Stimulated activated CD4-positive, alpha-beta T cell treated with anti-CD3 and anti-CD28 coated beads, Interleukin-1b, Interleukin-23, amount 100 ng/mL, for 1 hour (primary cell): ENCODE measurements at regions not wholly inside any gene's neighbourhood (a gene's known extent, or its start where the extent isn't known, plus 50 kb on each side); places are given as distances from the start of the nearest gene placed in this dataset.
"Not testable (repeated sequence)": the region's sequence is repeated elsewhere in the genome, so short reads cannot be mapped to it uniquely, and the experiment has no call there.

Source experiments
- DNase-seq, 2 donors: peaks; one replicate each; pipeline ENCODE4 v3.0.0-alpha.2; 2020; ENCODE audit warnings: low read depth in 2 of 2

- DNase-seq = not testable (repeated sequence)
These were observed 210.3 kb upstream of the ELL2 start for GRCh38 chr5:96171973-96172372.

- DNase-seq = not testable (repeated sequence)
These were observed 209.0 kb upstream of the ELL2 start for GRCh38 chr5:96170481-96171125.

- DNase-seq = not testable (repeated sequence)
These were observed 207.2 kb upstream of the ELL2 start for GRCh38 chr5:96168833-96169232.

- DNase-seq = no peak
These were observed 197.4 kb upstream of the ELL2 start for GRCh38 chr5:96159043-96159442.

- DNase-seq = no peak
These were observed 196.2 kb upstream of the ELL2 start for GRCh38 chr5:96157841-96158291.

- DNase-seq = no peak
These were observed 195.6 kb upstream of the ELL2 start for GRCh38 chr5:96157077-96157780.

- DNase-seq = no peak
These were observed 193.5 kb upstream of the ELL2 start for GRCh38 chr5:96155147-96155546.

GRCh38 chr5:96151891-96152290, 190.2 kb upstream of the ELL2 start:
- DNase-seq = no peak

- no peak for DNase-seq
These were observed 188.4 kb upstream of the ELL2 start for GRCh38 chr5:96150007-96150406.

GRCh38 chr5:96149546-96149945, 187.9 kb upstream of the ELL2 start:
- no peak for DNase-seq

- DNase-seq = no peak
These were observed 187.4 kb upstream of the ELL2 start for GRCh38 chr5:96149021-96149420.

- no peak for DNase-seq
These were observed 186.7 kb upstream of the ELL2 start for GRCh38 chr5:96148376-96148775.

- DNase-seq = no peak
These were observed 186.2 kb upstream of the ELL2 start for GRCh38 chr5:96147866-96148265.

- DNase-seq = no peak
These were observed 185.0 kb upstream of the ELL2 start for GRCh38 chr5:96146675-96147074.

GRCh38 chr5:96144289-96144688, 182.6 kb upstream of the ELL2 start:
- DNase-seq = no peak

GRCh38 chr5:96143450-96143849, 181.8 kb upstream of the ELL2 start:
- no peak for DNase-seq

GRCh38 chr5:96142786-96143434, 181.3 kb upstream of the ELL2 start:
- DNase-seq = no peak

GRCh38 chr5:96142184-96142781, 180.6 kb upstream of the ELL2 start:
- no peak for DNase-seq

GRCh38 chr5:96141749-96142148, 180.1 kb upstream of the ELL2 start:
- no peak for DNase-seq

GRCh38 chr5:96140496-96140895, 178.8 kb upstream of the ELL2 start:
- DNase-seq = no peak

GRCh38 chr5:96140084-96140483, 178.4 kb upstream of the ELL2 start:
- no peak for DNase-seq

- no peak for DNase-seq
These were observed 173.2 kb upstream of the ELL2 start for GRCh38 chr5:96134886-96135285.
